Fibroblast of lung (primary cell): ENCODE measurements at regions not wholly inside any gene's neighbourhood (a gene's known extent, or its start where the extent isn't known, plus 50 kb on each side); places are given as distances from the start of the nearest gene placed in this dataset.
A peak's percentile ranks its signal among the peaks of the same experiment; 100 is the strongest.

ENCODE experiments used
- DNase-seq, 2 donors: peaks; one replicate each; pipeline versions ENCODE4 v3.0.0 to v3.0.0-alpha.2; 2010; ENCODE audit warnings: low read depth in 2 of 2
- H2AFZ ChIP-seq: 2 replicates; pipeline ENCODE4 v1.5.1; 2012; ENCODE audit warnings: low read length, control low read depth, inconsistent platforms
- H3K27ac ChIP-seq: 2 replicates; pipeline ENCODE4 v1.5.1; 2011; ENCODE audit warnings: low read length, control low read depth; ENCODE audit not compliant: insufficient read depth
- H3K27me3 ChIP-seq: 2 replicates; pipeline ENCODE4 v1.5.1; 2011; ENCODE audit warnings: mild to moderate bottlenecking, low read length; ENCODE audit not compliant: control insufficient read depth, insufficient read depth
- H3K36me3 ChIP-seq: 2 replicates; pipeline ENCODE4 v1.5.1; 2011; ENCODE audit warnings: low read length; ENCODE audit not compliant: control insufficient read depth, insufficient read depth
- H3K4me1 ChIP-seq: 2 replicates; pipeline ENCODE4 v1.5.1; 2011; ENCODE audit warnings: low read length; ENCODE audit not compliant: control insufficient read depth, insufficient read depth; ENCODE audit errors: extremely low read depth
- H3K4me2 ChIP-seq: 2 replicates; pipeline ENCODE4 v1.5.1; 2011; ENCODE audit warnings: low read length, control low read depth; ENCODE audit not compliant: insufficient read depth; ENCODE audit errors: extremely low read depth
- H3K4me3 ChIP-seq, 4 experiments: fragments of 200-600 bp in 1 of 4; sonication (generic) in 1 of 4; replicated peaks in 1 of 4; 2 replicates each; pipeline ENCODE4 v1.5.1; 2011 to 2016; ENCODE audit warnings: low read length in 4 of 4, low read depth in 3 of 4, mild to moderate bottlenecking in 3 of 4, control low read depth in 2 of 4, inconsistent platforms in 1 of 4, mixed read lengths in 1 of 4; ENCODE audit not compliant: insufficient read depth in 1 of 4; ENCODE audit errors: control extremely low read depth in 1 of 4
- H3K79me2 ChIP-seq: 2 replicates; pipeline ENCODE4 v1.5.1; 2012; ENCODE audit warnings: mild to moderate bottlenecking, low read length, inconsistent platforms; ENCODE audit not compliant: control insufficient read depth, insufficient read depth
- H3K9ac ChIP-seq: 2 replicates; pipeline ENCODE4 v1.5.1; 2011; ENCODE audit warnings: mild to moderate bottlenecking, low read length, control low read depth; ENCODE audit not compliant: insufficient read depth
- H3K9me3 ChIP-seq: 2 replicates; pipeline ENCODE4 v1.5.1; 2012; ENCODE audit warnings: low read depth, low read length; ENCODE audit not compliant: control insufficient read depth, insufficient read depth
- H4K20me1 ChIP-seq: 2 replicates; pipeline ENCODE4 v1.5.1; 2011; ENCODE audit warnings: low read length; ENCODE audit not compliant: control insufficient read depth, insufficient read depth; ENCODE audit errors: extremely low read depth
- CTCF ChIP-seq, 2 donors: IDR thresholded peaks in 1 of 2; conservative IDR thresholded peaks in 1 of 2; 1 replicate in 1 of 2; 2 replicates in 1 of 2; pipeline ENCODE4 v1.5.1; 2011 to 2012; ENCODE audit warnings: low read length in 2 of 2, control low read depth in 1 of 2, inconsistent platforms in 1 of 2, low read depth in 1 of 2, mild to moderate bottlenecking in 1 of 2
- EZH2 ChIP-seq: IDR thresholded peaks from 2 replicates; pipeline ENCODE4 v1.5.1; 2012; ENCODE audit warnings: low read length, control low read depth, mild to moderate bottlenecking; ENCODE audit errors: missing control alignments

- H3K9ac ChIP-seq: no peak overlapping the region
- H2AFZ ChIP-seq: no peak overlapping the region
- TF ChIP-seq CTCF (conservative IDR thresholded peaks at IDR 0.05 in 1 of 2, IDR thresholded peaks at IDR 0.05 in 1 of 2; ENCODE audit: low read depth in 1 of 2, low read length in 2 of 2): no peak
- TF ChIP-seq EZH2: no peak
- H4K20me1 ChIP-seq: no peaks in the 10 kb centered on the region
- H3K27me3 ChIP-seq: no peaks in the 10 kb centered on the region
- peak in 1 of 2 donors; percentile 24 for DNase-seq
- no peaks in the 10 kb centered on the region for H3K9me3 ChIP-seq
- no peaks in the 10 kb centered on the region for H3K36me3 ChIP-seq
- no peaks in the 10 kb centered on the region for H3K4me1 ChIP-seq
- no peak overlapping the region for H3K4me3 ChIP-seq
- H3K27ac ChIP-seq: no peak overlapping the region
- H3K79me2 ChIP-seq: no peaks in the 10 kb centered on the region
- H3K4me2 ChIP-seq: no peak overlapping the region
These were observed 54.6 kb upstream of the DEPDC1 start for GRCh38 chr1:68551459-68551858.

GRCh38 chr1:68558321-68559026, 61.6 kb upstream of the DEPDC1 start:
- Histone ChIP-seq H3K4me2 (no peak overlapping the region), H3K4me1 (no peaks in the 10 kb centered on the region), H3K9ac (no peak overlapping the region), H3K27ac (no peak overlapping the region), H3K4me3 (no peak overlapping the region), H4K20me1 (no peaks in the 10 kb centered on the region), H3K9me3 (no peaks in the 10 kb centered on the region), H2AFZ (no peak overlapping the region), H3K36me3 (no peaks in the 10 kb centered on the region), H3K79me2 (no peaks in the 10 kb centered on the region), H3K27me3 (no peaks in the 10 kb centered on the region)
- DNase-seq: no peak
- TF ChIP-seq EZH2 (no peak), CTCF (conservative IDR thresholded peaks at IDR 0.05 in 1 of 2, IDR thresholded peaks at IDR 0.05 in 1 of 2; ENCODE audit: low read depth in 1 of 2, low read length in 2 of 2) (no peak)

- no peaks in the 10 kb centered on the region for H3K36me3 ChIP-seq
- H3K4me2 ChIP-seq: no peak overlapping the region
- no peaks in the 10 kb centered on the region for H3K9me3 ChIP-seq
- no peak overlapping the region for H2AFZ ChIP-seq
- H3K4me3 ChIP-seq: no peak overlapping the region
- H3K79me2 ChIP-seq: no peaks in the 10 kb centered on the region
- no peak overlapping the region for H3K27ac ChIP-seq
- H3K4me1 ChIP-seq: no peaks in the 10 kb centered on the region
- H3K9ac ChIP-seq: no peak overlapping the region
- no peaks in the 10 kb centered on the region for H4K20me1 ChIP-seq
- TF ChIP-seq CTCF (conservative IDR thresholded peaks at IDR 0.05 in 1 of 2, IDR thresholded peaks at IDR 0.05 in 1 of 2; ENCODE audit: low read depth in 1 of 2, low read length in 2 of 2) (no peak), EZH2 (no peak)
- no peak for DNase-seq
- no peaks in the 10 kb centered on the region for H3K27me3 ChIP-seq
These were observed 69.0 kb upstream of the DEPDC1 start for GRCh38 chr1:68565923-68566322.
